ENCODE measurements at regions not wholly inside any gene's neighbourhood (a gene's known extent, or its start where the extent isn't known, plus 50 kb on each side); places are given as distances from the start of the nearest gene placed in this dataset.

- TF ChIP-seq, protein P1, sequence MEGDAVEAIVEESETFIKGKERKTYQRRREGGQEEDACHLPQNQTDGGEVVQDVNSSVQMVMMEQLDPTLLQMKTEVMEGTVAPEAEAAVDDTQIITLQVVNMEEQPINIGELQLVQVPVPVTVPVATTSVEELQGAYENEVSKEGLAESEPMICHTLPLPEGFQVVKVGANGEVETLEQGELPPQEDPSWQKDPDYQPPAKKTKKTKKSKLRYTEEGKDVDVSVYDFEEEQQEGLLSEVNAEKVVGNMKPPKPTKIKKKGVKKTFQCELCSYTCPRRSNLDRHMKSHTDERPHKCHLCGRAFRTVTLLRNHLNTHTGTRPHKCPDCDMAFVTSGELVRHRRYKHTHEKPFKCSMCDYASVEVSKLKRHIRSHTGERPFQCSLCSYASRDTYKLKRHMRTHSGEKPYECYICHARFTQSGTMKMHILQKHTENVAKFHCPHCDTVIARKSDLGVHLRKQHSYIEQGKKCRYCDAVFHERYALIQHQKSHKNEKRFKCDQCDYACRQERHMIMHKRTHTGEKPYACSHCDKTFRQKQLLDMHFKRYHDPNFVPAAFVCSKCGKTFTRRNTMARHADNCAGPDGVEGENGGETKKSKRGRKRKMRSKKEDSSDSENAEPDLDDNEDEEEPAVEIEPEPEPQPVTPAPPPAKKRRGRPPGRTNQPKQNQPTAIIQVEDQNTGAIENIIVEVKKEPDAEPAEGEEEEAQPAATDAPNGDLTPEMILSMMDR (conservative IDR thresholded peaks at IDR 0.05; ENCODE audit: low read depth, low read length), result no peak
- no peak for TF ChIP-seq EZH2phosphoT487 (IDR thresholded peaks at IDR 0.05; ENCODE audit: borderline replicate concordance, low read length)
Measured at GRCh38 chr20:60632391-60633262, 619.4 kb upstream of the CDH4 start.
